ENCODE measurements at regions not wholly inside any gene's neighbourhood (a gene's known extent, or its start where the extent isn't known, plus 50 kb on each side); places are given as distances from the start of the nearest gene placed in this dataset.

GRCh38 chr7:68505721-68506120 lies 1092.6 kb upstream of the AUTS2 start:
- no peak for TF ChIP-seq ZNF274 (IDR thresholded peaks at IDR 0.05; ENCODE audit: low read depth, low read length)

GRCh38 chr7:68507668-68508067 lies 1090.6 kb upstream of the AUTS2 start:
- TF ChIP-seq ZNF274 (IDR thresholded peaks at IDR 0.05; ENCODE audit: low read depth, low read length), result no peak
- H3K4me3 ChIP-seq (ENCODE audit: low read length), result no peak overlapping the region

More at GRCh38 chr7:68505721-68506120, 1092.6 kb upstream of the AUTS2 start:
- H3K4me3 ChIP-seq (ENCODE audit: low read length), result no peak overlapping the region

- H3K4me3 ChIP-seq (ENCODE audit: low read length), result no peak overlapping the region
- TF ChIP-seq ZNF274 (IDR thresholded peaks at IDR 0.05; ENCODE audit: low read depth, low read length), result no peak
Observed at GRCh38 chr7:68509054-68509453, 1089.2 kb upstream of the AUTS2 start.

- no peak overlapping the region for H3K4me3 ChIP-seq (ENCODE audit: low read length)
- TF ChIP-seq ZNF274 (IDR thresholded peaks at IDR 0.05; ENCODE audit: low read depth, low read length), result no peak
Observed at GRCh38 chr7:68509603-68510002, 1088.7 kb upstream of the AUTS2 start.

- no peak overlapping the region for H3K4me3 ChIP-seq (ENCODE audit: low read length)
- TF ChIP-seq ZNF274 (IDR thresholded peaks at IDR 0.05; ENCODE audit: low read depth, low read length), result no peak
Observed at GRCh38 chr7:68511281-68511680, 1087.0 kb upstream of the AUTS2 start.

- H3K4me3 ChIP-seq (ENCODE audit: low read length), result no peak overlapping the region
- no peak for TF ChIP-seq ZNF274 (IDR thresholded peaks at IDR 0.05; ENCODE audit: low read depth, low read length)
Observed at GRCh38 chr7:68512466-68512865, 1085.8 kb upstream of the AUTS2 start.

- no peak for TF ChIP-seq ZNF274 (IDR thresholded peaks at IDR 0.05; ENCODE audit: low read depth, low read length)
- H3K4me3 ChIP-seq (ENCODE audit: low read length), result no peak overlapping the region
Observed at GRCh38 chr7:68518060-68518459, 1080.2 kb upstream of the AUTS2 start.

- no peak overlapping the region for H3K4me3 ChIP-seq (ENCODE audit: low read length)
- no peak for TF ChIP-seq ZNF274 (IDR thresholded peaks at IDR 0.05; ENCODE audit: low read depth, low read length)
Observed at GRCh38 chr7:68524126-68524525, 1074.1 kb upstream of the AUTS2 start.

GRCh38 chr7:68529221-68529620 lies 1069.1 kb upstream of the AUTS2 start:
- TF ChIP-seq ZNF274 (IDR thresholded peaks at IDR 0.05; ENCODE audit: low read depth, low read length), result no peak
- H3K4me3 ChIP-seq (ENCODE audit: low read length), result no peak overlapping the region

GRCh38 chr7:68535266-68535665 lies 1063.0 kb upstream of the AUTS2 start:
- TF ChIP-seq ZNF274 (IDR thresholded peaks at IDR 0.05; ENCODE audit: low read depth, low read length), result no peak
- no peak overlapping the region for H3K4me3 ChIP-seq (ENCODE audit: low read length)

GRCh38 chr7:68537051-68537773 lies 1061.1 kb upstream of the AUTS2 start:
- no peak for TF ChIP-seq ZNF274 (IDR thresholded peaks at IDR 0.05; ENCODE audit: low read depth, low read length)
- H3K4me3 ChIP-seq (ENCODE audit: low read length), result no peak overlapping the region

- no peak overlapping the region for H3K4me3 ChIP-seq (ENCODE audit: low read length)
- TF ChIP-seq ZNF274 (IDR thresholded peaks at IDR 0.05; ENCODE audit: low read depth, low read length), result no peak
Observed at GRCh38 chr7:68537774-68538071, 1060.6 kb upstream of the AUTS2 start.

GRCh38 chr7:68542831-68543230 lies 1055.4 kb upstream of the AUTS2 start:
- H3K4me3 ChIP-seq (ENCODE audit: low read length), result no peak overlapping the region
- no peak for TF ChIP-seq ZNF274 (IDR thresholded peaks at IDR 0.05; ENCODE audit: low read depth, low read length)

GRCh38 chr7:68544851-68545250 lies 1053.4 kb upstream of the AUTS2 start:
- no peak overlapping the region for H3K4me3 ChIP-seq (ENCODE audit: low read length)
- TF ChIP-seq ZNF274 (IDR thresholded peaks at IDR 0.05; ENCODE audit: low read depth, low read length), result no peak

- H3K4me3 ChIP-seq (ENCODE audit: low read length), result no peak overlapping the region
- no peak for TF ChIP-seq ZNF274 (IDR thresholded peaks at IDR 0.05; ENCODE audit: low read depth, low read length)
Observed at GRCh38 chr7:68547181-68547580, 1051.1 kb upstream of the AUTS2 start.

GRCh38 chr7:68547799-68548198 lies 1050.5 kb upstream of the AUTS2 start:
- TF ChIP-seq ZNF274 (IDR thresholded peaks at IDR 0.05; ENCODE audit: low read depth, low read length), result no peak
- H3K4me3 ChIP-seq (ENCODE audit: low read length), result no peak overlapping the region

Measured in GM08714 (cell line).